Astrocyte (in vitro differentiated cells and primary cell): ENCODE measurements at regions not wholly inside any gene's neighbourhood (a gene's known extent, or its start where the extent isn't known, plus 50 kb on each side); places are given as distances from the start of the nearest gene placed in this dataset.

Source experiments
- DNase-seq: peaks from one replicate; pipeline ENCODE4 v3.0.0-alpha.2; 2010; ENCODE audit warnings: low read depth
- FAIRE-seq: peaks from 2 replicates; lab custom pipeline; 2011; peaks lifted over from hg19 to GRCh38; lab: Jason Lieb, UNC
- H2AFZ ChIP-seq: 2 replicates; pipeline ENCODE4 v1.6.0; 2012; ENCODE audit warnings: low read depth, low read length, inconsistent platforms
- H3K27ac ChIP-seq: 2 replicates; pipeline ENCODE4 v1.5.1; 2011; ENCODE audit warnings: low read depth, low read length, inconsistent platforms
- H3K27me3 ChIP-seq: 2 replicates; pipeline ENCODE4 v1.6.0; 2011; ENCODE audit warnings: low read length, inconsistent platforms; ENCODE audit not compliant: insufficient read depth
- H3K36me3 ChIP-seq: 2 replicates; pipeline ENCODE4 v1.5.1; 2011; ENCODE audit warnings: low read length, inconsistent platforms; ENCODE audit not compliant: insufficient read depth
- H3K4me1 ChIP-seq: 2 replicates; pipeline ENCODE4 v1.5.1; 2011; ENCODE audit warnings: low read length, inconsistent platforms; ENCODE audit not compliant: insufficient read depth
- H3K4me2 ChIP-seq: 2 replicates; pipeline ENCODE4 v1.6.0; 2012; ENCODE audit warnings: low read length, inconsistent platforms
- H3K4me3 ChIP-seq: 2 replicates; pipeline ENCODE4 v1.5.1; 2011; ENCODE audit warnings: low read depth, mild to moderate bottlenecking, low read length, inconsistent platforms; ENCODE audit not compliant: insufficient read depth
- H3K79me2 ChIP-seq: 2 replicates; pipeline ENCODE4 v1.6.0; 2012; ENCODE audit warnings: mild to moderate bottlenecking, low read length, inconsistent platforms; ENCODE audit not compliant: insufficient read depth
- H3K9ac ChIP-seq: 2 replicates; pipeline ENCODE4 v1.6.0; 2012; ENCODE audit warnings: mild to moderate bottlenecking, low read length, inconsistent platforms
- H3K9me3 ChIP-seq: 2 replicates; pipeline ENCODE4 v1.5.1; 2012; ENCODE audit warnings: low read depth, mild to moderate bottlenecking, low read length, inconsistent platforms; ENCODE audit not compliant: insufficient read depth
- H4K20me1 ChIP-seq: 2 replicates; pipeline ENCODE4 v1.6.0; 2012; ENCODE audit warnings: low read length, inconsistent platforms; ENCODE audit not compliant: insufficient read depth
- H3K27ac Mint-ChIP-seq: one replicate; pipeline ENCODE4 v1.8.0; 2021; ENCODE audit warnings: mild to moderate bottlenecking, mixed read lengths; ENCODE audit not compliant: unreplicated experiment
- H3K27me3 Mint-ChIP-seq: one replicate; pipeline ENCODE4 v1.8.0; 2021; ENCODE audit warnings: low read depth, mixed read lengths; ENCODE audit not compliant: unreplicated experiment
- H3K36me3 Mint-ChIP-seq: one replicate; pipeline ENCODE4 v1.8.0; 2021; ENCODE audit warnings: low read depth, mixed read lengths; ENCODE audit not compliant: unreplicated experiment
- H3K4me1 Mint-ChIP-seq: one replicate; pipeline ENCODE4 v1.8.0; 2021; ENCODE audit warnings: low read depth, mixed read lengths; ENCODE audit not compliant: unreplicated experiment
- H3K4me3 Mint-ChIP-seq: one replicate; pipeline ENCODE4 v1.8.0; 2021; ENCODE audit warnings: mild to moderate bottlenecking, moderate library complexity, mixed read lengths; ENCODE audit not compliant: unreplicated experiment
- H3K9me3 Mint-ChIP-seq: one replicate; pipeline ENCODE4 v1.8.0; 2021; ENCODE audit warnings: mild to moderate bottlenecking, mixed read lengths; ENCODE audit not compliant: unreplicated experiment
- CTCF ChIP-seq: IDR thresholded peaks from 2 replicates; pipeline ENCODE4 v1.5.1; 2011; ENCODE audit warnings: low read depth, mild to moderate bottlenecking, inconsistent platforms, low read length, moderate library complexity; ENCODE audit not compliant: insufficient read depth
- EZH2 ChIP-seq: IDR thresholded peaks from 2 replicates; pipeline ENCODE4 v1.6.1; 2012; ENCODE audit warnings: mild to moderate bottlenecking, low read length, inconsistent platforms; ENCODE audit not compliant: insufficient read depth

GRCh38 chr14:76687611-76688382 lies 73.5 kb upstream of the VASH1 start:
- no peak for TF ChIP-seq EZH2
- no peak for TF ChIP-seq CTCF
- Histone ChIP-seq H3K36me3 (no peaks in the 10 kb centered on the region), H2AFZ (no peak overlapping the region), H3K79me2 (no peaks in the 10 kb centered on the region), H3K4me1 (no peaks in the 10 kb centered on the region), H3K4me3 (no peak overlapping the region), H3K9ac (no peak overlapping the region), H3K27me3 (no peaks in the 10 kb centered on the region), H3K27ac (no peak overlapping the region), H3K4me2 (no peak overlapping the region), H4K20me1 (no peaks in the 10 kb centered on the region), H3K9me3 (peaks cover 9% of the 10 kb centered on the region)
- H3K36me3 Mint-ChIP-seq: peaks cover 3% of the 10 kb centered on the region
- H3K9me3 Mint-ChIP-seq: peaks cover 12% of the 10 kb centered on the region
- H3K27me3 Mint-ChIP-seq: no peaks in the 10 kb centered on the region
- H3K4me3 Mint-ChIP-seq: no peak overlapping the region
- no peak for FAIRE-seq
- no peaks in the 10 kb centered on the region for H3K4me1 Mint-ChIP-seq
- H3K27ac Mint-ChIP-seq: no peak overlapping the region
- peak; percentile 36 for DNase-seq

GRCh38 chr14:76688383-76688671 lies 72.9 kb upstream of the VASH1 start:
- Mint-ChIP-seq H3K27ac (no peak overlapping the region), H3K36me3 (peaks cover 3% of the 10 kb centered on the region), H3K9me3 (peaks cover 12% of the 10 kb centered on the region), H3K4me1 (no peaks in the 10 kb centered on the region), H3K4me3 (no peak overlapping the region), H3K27me3 (no peaks in the 10 kb centered on the region)
- Histone ChIP-seq H3K36me3 (no peaks in the 10 kb centered on the region), H3K9ac (no peak overlapping the region), H3K27me3 (no peaks in the 10 kb centered on the region), H3K4me1 (no peaks in the 10 kb centered on the region), H3K79me2 (no peaks in the 10 kb centered on the region), H3K27ac (no peak overlapping the region), H3K4me3 (no peak overlapping the region), H3K4me2 (no peak overlapping the region), H4K20me1 (no peaks in the 10 kb centered on the region), H3K9me3 (peaks cover 9% of the 10 kb centered on the region), H2AFZ (no peak overlapping the region)
- TF ChIP-seq EZH2 (no peak), CTCF (no peak)
- no peak for FAIRE-seq
- DNase-seq: no peak

- H3K9me3 ChIP-seq: peaks cover 9% of the 10 kb centered on the region
- no peak overlapping the region for H3K4me3 ChIP-seq
- H3K27ac ChIP-seq: no peak overlapping the region
- no peaks in the 10 kb centered on the region for H4K20me1 ChIP-seq
- no peaks in the 10 kb centered on the region for H3K27me3 ChIP-seq
- FAIRE-seq (no peak), DNase-seq (no peak)
- H3K9ac ChIP-seq: no peak overlapping the region
- no peak for TF ChIP-seq CTCF
- no peak for TF ChIP-seq EZH2
- Mint-ChIP-seq H3K27me3 (peaks cover 4% of the 10 kb centered on the region), H3K4me1 (no peaks in the 10 kb centered on the region), H3K9me3 (peaks cover 12% of the 10 kb centered on the region), H3K36me3 (peaks cover 5% of the 10 kb centered on the region), H3K27ac (no peak overlapping the region), H3K4me3 (no peak overlapping the region)
- no peaks in the 10 kb centered on the region for H3K79me2 ChIP-seq
- H3K36me3 ChIP-seq: no peaks in the 10 kb centered on the region
- no peak overlapping the region for H3K4me2 ChIP-seq
- H3K4me1 ChIP-seq: no peaks in the 10 kb centered on the region
- no peak overlapping the region for H2AFZ ChIP-seq
These were observed 70.7 kb upstream of the VASH1 start for GRCh38 chr14:76690502-76691105.
